Activated CD8-positive, alpha-beta memory T cell treated with anti-CD3 and anti-CD28 coated beads, Interleukin-2, amount 10 ng/mL, durations not matched to agents 7 days and 5 days (primary cell): ENCODE measurements at regions not wholly inside any gene's neighbourhood (a gene's known extent, or its start where the extent isn't known, plus 50 kb on each side); places are given as distances from the start of the nearest gene placed in this dataset.
A peak's percentile ranks its signal among the peaks of the same experiment; 100 is the strongest.
"Not testable (repeated sequence)": the region's sequence is repeated elsewhere in the genome, so short reads cannot be mapped to it uniquely, and the experiment has no call there.

Experiments
- ATAC-seq: fragments of 150-1000 bp; cut with Tn5 transposase; one replicate; pipeline ENCODE4 v1.10.0; 2021; ENCODE audit warnings: moderate library complexity
- CTCF ChIA-PET: fragments of 350-600 bp; sonication (Branson Sonifier 250); formaldehyde crosslinking; loops from one replicate; lab custom pipeline; 2021; ENCODE audit warnings: antibody characterized with exemption; lab: Charles Lee
- DNase-seq: peaks from one replicate; pipeline ENCODE4 v3.0.0-alpha.2; 2020
- H3K27ac Mint-ChIP-seq: one replicate; pipeline ENCODE4 v1.8.0; 2021; ENCODE audit warnings: mild to moderate bottlenecking, mixed read lengths
- H3K27me3 Mint-ChIP-seq: one replicate; pipeline ENCODE4 v1.8.0; 2021; ENCODE audit warnings: mixed read lengths
- H3K36me3 Mint-ChIP-seq: one replicate; pipeline ENCODE4 v1.8.0; 2021; ENCODE audit warnings: mild to moderate bottlenecking, mixed read lengths
- H3K4me1 Mint-ChIP-seq: one replicate; pipeline ENCODE4 v1.8.0; 2021; ENCODE audit warnings: mixed read lengths
- H3K4me3 Mint-ChIP-seq: one replicate; pipeline ENCODE4 v1.8.0; 2021; ENCODE audit warnings: mild to moderate bottlenecking, moderate library complexity, mixed read lengths
- H3K9me3 Mint-ChIP-seq: one replicate; pipeline ENCODE4 v1.8.0; 2022; ENCODE audit warnings: low read depth, mixed read lengths

DNA sequence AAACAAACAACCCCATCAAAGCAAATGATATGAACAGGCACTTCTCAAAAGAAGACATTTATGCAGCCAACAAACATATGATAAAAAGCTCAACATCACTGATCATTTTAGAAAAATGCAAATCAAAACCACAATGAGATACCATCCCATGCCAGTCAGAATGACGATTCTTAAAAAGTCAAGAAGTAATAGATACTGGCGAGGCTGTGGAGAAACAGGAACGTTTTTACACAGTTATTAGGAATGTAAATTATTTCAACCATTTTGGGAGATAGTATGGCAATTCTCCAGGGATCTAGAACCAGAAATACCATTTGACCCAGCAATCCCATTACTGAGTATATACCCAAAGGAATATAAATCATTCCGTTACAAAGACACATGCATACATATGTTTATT, 370.4 kb downstream of the HHIPL2 start:
- H3K27me3 Mint-ChIP-seq, H3K36me3 Mint-ChIP-seq, H3K9me3 Mint-ChIP-seq, H3K4me3 Mint-ChIP-seq, H3K27ac Mint-ChIP-seq, ATAC-seq, DNase-seq, CTCF ChIA-PET, H3K4me1 Mint-ChIP-seq: not testable (repeated sequence)

- peaks cover 5% of the 10 kb centered on the region for H3K9me3 Mint-ChIP-seq
- H3K27ac Mint-ChIP-seq: no peak overlapping the region
- ATAC-seq (no peak), DNase-seq (no peak)
- H3K4me1 Mint-ChIP-seq: peaks cover 2% of the 10 kb centered on the region
- H3K36me3 Mint-ChIP-seq: no peaks in the 10 kb centered on the region
- no peaks in the 10 kb centered on the region for H3K27me3 Mint-ChIP-seq
- H3K4me3 Mint-ChIP-seq: no peak overlapping the region
- CTCF ChIA-PET: interaction anchor here (0.7 to 2.1 kb wide), 3 partner anchors 284 to 693 kb away, joined by 3 to 6 read pairs (median 4); no protein-coding TSS in a partner anchor
Measured at GRCh38 chr1:222171005-222171404, 376.9 kb downstream of the HHIPL2 start.

GRCh38 chr1:222168621-222169020, 379.3 kb downstream of the HHIPL2 start:
- no peak for ATAC-seq
- peaks cover 2% of the 10 kb centered on the region for H3K4me1 Mint-ChIP-seq
- H3K27me3 Mint-ChIP-seq: no peaks in the 10 kb centered on the region
- peaks cover 2% of the 10 kb centered on the region for H3K9me3 Mint-ChIP-seq
- H3K4me3 Mint-ChIP-seq: no peak overlapping the region
- H3K27ac Mint-ChIP-seq: no peak overlapping the region
- no peak for DNase-seq
- CTCF ChIA-PET: no interaction called here
- H3K36me3 Mint-ChIP-seq: no peaks in the 10 kb centered on the region

- no peak overlapping the region for H3K4me3 Mint-ChIP-seq
- CTCF ChIA-PET: no interaction called here
- no peak overlapping the region for H3K27ac Mint-ChIP-seq
- ATAC-seq (no peak), DNase-seq (no peak)
- no peaks in the 10 kb centered on the region for H3K36me3 Mint-ChIP-seq
- H3K9me3 Mint-ChIP-seq: peaks cover 2% of the 10 kb centered on the region
- peaks cover 2% of the 10 kb centered on the region for H3K4me1 Mint-ChIP-seq
- H3K27me3 Mint-ChIP-seq: no peaks in the 10 kb centered on the region
Measured at GRCh38 chr1:222167896-222168295, 380.0 kb downstream of the HHIPL2 start.

- peak; percentile 58 for ATAC-seq
- Mint-ChIP-seq H3K4me1 (peaks cover 2% of the 10 kb centered on the region), H3K4me3 (no peak overlapping the region), H3K27ac (no peak overlapping the region), H3K9me3 (peaks cover 2% of the 10 kb centered on the region), H3K36me3 (no peaks in the 10 kb centered on the region), H3K27me3 (no peaks in the 10 kb centered on the region)
- DNase-seq: no peak
- CTCF ChIA-PET: no interaction called here
Measured at GRCh38 chr1:222167111-222167510, 380.8 kb downstream of the HHIPL2 start.

GRCh38 chr1:222165629-222166028, 382.3 kb downstream of the HHIPL2 start:
- CTCF ChIA-PET: interaction anchor here (0.5 to 0.9 kb wide), 2 partner anchors 69 to 300 kb away, joined by 3 read pairs; no protein-coding TSS in a partner anchor
- ATAC-seq (no peak), DNase-seq (no peak)
- Mint-ChIP-seq H3K27ac (no peak overlapping the region), H3K27me3 (no peaks in the 10 kb centered on the region), H3K36me3 (no peaks in the 10 kb centered on the region), H3K4me1 (peaks cover 2% of the 10 kb centered on the region), H3K4me3 (no peak overlapping the region), H3K9me3 (no peaks in the 10 kb centered on the region)

DNA sequence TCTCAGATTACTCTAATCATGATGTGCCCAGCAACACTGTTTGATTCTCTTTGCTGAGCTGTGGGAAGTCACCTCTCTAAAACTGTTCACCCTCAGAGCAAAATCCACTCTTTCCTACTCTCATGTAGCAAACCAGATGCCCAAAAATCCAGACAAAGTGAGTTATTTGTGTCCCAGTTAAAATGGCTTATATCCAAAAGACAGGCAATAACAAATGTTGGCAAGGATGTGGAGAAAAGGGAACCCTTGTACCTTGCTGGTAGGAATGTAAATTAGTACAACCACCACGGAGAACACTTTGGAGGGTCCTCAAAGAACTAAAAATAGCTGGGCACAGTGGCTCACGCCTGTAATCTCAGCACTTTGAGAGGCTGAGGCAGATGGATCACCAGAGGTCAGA, 384.0 kb downstream of the HHIPL2 start:
- Mint-ChIP-seq H3K27ac (no peak overlapping the region), H3K36me3 (no peaks in the 10 kb centered on the region), H3K27me3 (no peaks in the 10 kb centered on the region), H3K4me3 (no peak overlapping the region), H3K9me3 (no peaks in the 10 kb centered on the region), H3K4me1 (peaks cover 2% of the 10 kb centered on the region)
- no peak for DNase-seq
- CTCF ChIA-PET: no interaction called here
- ATAC-seq: no peak

DNA sequence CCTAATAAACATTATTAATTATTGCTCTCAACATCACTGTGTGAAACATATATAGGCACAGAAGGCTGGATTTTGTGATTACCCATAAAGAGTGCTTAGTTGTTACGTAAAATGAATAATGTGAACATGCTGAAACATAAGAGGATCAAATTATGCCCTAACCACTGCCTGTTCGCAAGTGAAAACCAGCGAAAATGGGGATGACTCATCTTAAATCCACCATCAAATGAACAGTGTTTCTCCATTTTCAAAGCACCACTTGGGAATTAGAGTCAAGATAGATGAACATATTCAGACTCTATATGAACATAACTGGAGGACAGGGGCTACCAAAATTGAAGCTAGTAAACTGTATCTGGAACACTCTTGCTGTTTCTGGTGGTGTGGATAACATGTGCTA, 386.2 kb downstream of the HHIPL2 start:
- DNase-seq: no peak
- Mint-ChIP-seq H3K4me1 (no peaks in the 10 kb centered on the region), H3K27ac (no peak overlapping the region), H3K27me3 (no peaks in the 10 kb centered on the region), H3K36me3 (no peaks in the 10 kb centered on the region), H3K4me3 (no peak overlapping the region), H3K9me3 (no peaks in the 10 kb centered on the region)
- CTCF ChIA-PET: interaction anchor here (1.2 kb wide), 1 partner anchor 781 kb away, joined by 4 read pairs; no protein-coding TSS in a partner anchor
- ATAC-seq: no peak

GRCh38 chr1:222157612-222158011, 390.3 kb downstream of the HHIPL2 start:
- DNase-seq: no peak
- CTCF ChIA-PET: no interaction called here
- H3K27me3 Mint-ChIP-seq: no peaks in the 10 kb centered on the region
- H3K36me3 Mint-ChIP-seq: no peaks in the 10 kb centered on the region
- H3K4me3 Mint-ChIP-seq: no peak overlapping the region
- ATAC-seq: no peak
- peaks cover 3% of the 10 kb centered on the region for H3K9me3 Mint-ChIP-seq
- no peak overlapping the region for H3K27ac Mint-ChIP-seq
- H3K4me1 Mint-ChIP-seq: no peaks in the 10 kb centered on the region

DNA sequence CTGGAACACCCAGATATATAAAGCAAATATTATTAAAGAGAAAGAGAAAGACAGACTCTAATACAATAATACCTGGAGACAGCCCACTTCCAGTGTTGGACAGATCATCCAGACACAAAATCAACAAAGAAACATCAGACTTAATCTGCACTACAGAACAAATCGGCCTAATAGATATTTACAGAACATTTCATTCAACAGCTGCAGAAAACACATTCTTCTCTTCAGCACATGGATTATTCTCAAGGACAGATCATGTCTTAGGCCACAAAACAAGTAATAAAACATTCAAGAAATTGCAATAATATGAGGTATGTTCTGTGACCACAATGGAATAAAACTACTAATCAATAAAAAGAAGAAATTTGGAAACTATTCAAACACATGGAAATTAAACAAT, 398.3 kb upstream of the DUSP10 start:
- CTCF ChIA-PET: no interaction called here
- peaks cover 2% of the 10 kb centered on the region for H3K27me3 Mint-ChIP-seq
- no peak overlapping the region for H3K4me3 Mint-ChIP-seq
- no peaks in the 10 kb centered on the region for H3K9me3 Mint-ChIP-seq
- no peak overlapping the region for H3K27ac Mint-ChIP-seq
- ATAC-seq (no peak), DNase-seq (no peak)
- H3K36me3 Mint-ChIP-seq: no peaks in the 10 kb centered on the region
- no peaks in the 10 kb centered on the region for H3K4me1 Mint-ChIP-seq

DNA sequence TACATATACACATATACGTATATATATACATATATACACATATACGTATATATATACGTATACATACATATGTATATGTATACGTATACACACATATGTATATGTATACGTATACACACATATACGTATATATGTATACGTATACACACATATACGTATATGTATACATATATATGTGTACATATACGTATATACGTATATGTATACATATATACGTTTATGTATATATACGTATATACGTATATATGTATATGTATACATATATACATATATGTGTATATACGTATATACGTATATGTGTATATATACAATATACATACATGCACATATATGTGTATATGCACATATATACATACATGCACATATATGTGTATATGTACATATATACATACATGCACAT, 396.2 kb upstream of the DUSP10 start:
- Mint-ChIP-seq H3K4me3 (no peak overlapping the region), H3K36me3 (no peaks in the 10 kb centered on the region), H3K4me1 (no peaks in the 10 kb centered on the region), H3K27me3 (peaks cover 2% of the 10 kb centered on the region), H3K27ac (no peak overlapping the region), H3K9me3 (no peaks in the 10 kb centered on the region)
- CTCF ChIA-PET: interaction anchor here (1.2 kb wide), 1 partner anchor 131 kb away, joined by 3 read pairs; no protein-coding TSS in a partner anchor
- DNase-seq (no peak), ATAC-seq (no peak)

DNA sequence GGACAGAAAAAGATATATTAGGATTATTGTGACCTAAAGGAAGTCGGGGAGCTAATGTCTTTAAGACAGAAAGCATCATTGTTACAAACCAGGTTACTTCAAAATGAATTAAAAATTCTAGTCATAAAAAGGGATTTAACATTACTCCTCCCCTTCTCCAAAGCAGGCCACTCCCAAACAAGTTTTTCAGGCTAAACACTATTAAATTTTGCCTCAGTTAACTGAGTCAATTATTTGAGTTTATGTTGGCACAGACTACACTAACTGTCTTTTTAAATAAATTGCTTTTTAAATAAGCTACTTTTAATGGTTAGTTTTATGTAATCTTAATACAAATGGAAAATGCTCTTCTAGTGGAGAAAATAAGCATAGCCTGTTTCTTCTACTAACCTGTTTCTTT, 395.0 kb upstream of the DUSP10 start:
- Mint-ChIP-seq H3K36me3 (no peaks in the 10 kb centered on the region), H3K4me1 (no peaks in the 10 kb centered on the region), H3K27ac (no peak overlapping the region), H3K4me3 (no peak overlapping the region), H3K27me3 (peaks cover 2% of the 10 kb centered on the region), H3K9me3 (no peaks in the 10 kb centered on the region)
- ATAC-seq (no peak), DNase-seq (no peak)
- CTCF ChIA-PET: interaction anchor here (1.2 kb wide), 1 partner anchor 132 kb away, joined by 3 read pairs; no protein-coding TSS in a partner anchor

GRCh38 chr1:222129041-222129440, 387.2 kb upstream of the DUSP10 start:
- H3K9me3 Mint-ChIP-seq: no peaks in the 10 kb centered on the region
- ATAC-seq (no peak), DNase-seq (no peak)
- CTCF ChIA-PET: no interaction called here
- no peak overlapping the region for H3K4me3 Mint-ChIP-seq
- H3K36me3 Mint-ChIP-seq: no peaks in the 10 kb centered on the region
- H3K27ac Mint-ChIP-seq: no peak overlapping the region
- H3K27me3 Mint-ChIP-seq: no peaks in the 10 kb centered on the region
- no peaks in the 10 kb centered on the region for H3K4me1 Mint-ChIP-seq

DNA sequence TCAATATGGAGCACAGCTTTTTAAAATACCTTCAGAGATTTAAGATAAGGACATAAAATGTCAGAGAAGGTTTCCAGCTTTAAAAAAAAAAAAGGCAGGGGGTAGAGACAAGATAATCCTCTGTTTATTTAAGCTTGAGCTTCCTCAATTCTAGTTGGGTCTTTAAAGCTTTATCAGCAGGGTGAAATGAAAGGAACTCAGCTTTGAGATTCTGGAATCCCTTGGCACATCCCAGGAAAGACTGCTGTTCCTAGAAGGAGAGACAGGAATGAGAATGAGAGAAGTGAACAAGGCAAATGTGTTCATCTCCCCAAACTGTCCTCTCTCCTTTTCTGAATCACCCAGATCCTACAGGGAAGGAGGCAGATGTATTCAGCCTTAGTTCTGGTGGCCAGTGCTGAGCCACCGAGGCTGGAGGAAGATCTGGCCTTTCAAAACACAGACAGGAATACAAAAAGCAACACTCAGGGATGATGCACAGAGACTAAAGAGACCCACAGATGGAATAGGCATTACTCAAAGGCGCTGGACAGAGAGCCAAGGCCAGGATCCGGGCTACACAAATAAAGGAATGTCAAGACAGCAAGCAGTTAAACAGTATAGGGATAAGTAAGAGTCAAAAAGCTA, 385.8 kb upstream of the DUSP10 start:
- no peaks in the 10 kb centered on the region for H3K9me3 Mint-ChIP-seq
- ATAC-seq: no peak
- no peaks in the 10 kb centered on the region for H3K36me3 Mint-ChIP-seq

More for the DNA sequence above, 385.8 kb upstream of the DUSP10 start:
- CTCF ChIA-PET: interaction anchor here (1.0 kb wide), 1 partner anchor 32 kb away, joined by 3 read pairs; no protein-coding TSS in a partner anchor
- DNase-seq: no peak
- H3K4me3 Mint-ChIP-seq: no peak overlapping the region
- no peak overlapping the region for H3K27ac Mint-ChIP-seq
- no peaks in the 10 kb centered on the region for H3K27me3 Mint-ChIP-seq
- H3K4me1 Mint-ChIP-seq: no peaks in the 10 kb centered on the region
